Ishikawa (cell line): ENCODE measurements at regions not wholly inside any gene's neighbourhood (a gene's known extent, or its start where the extent isn't known, plus 50 kb on each side); places are given as distances from the start of the nearest gene placed in this dataset.

Experiments used
- FOXM1 ChIP-seq: IDR thresholded peaks from 2 replicates; pipeline ENCODE4 v1.6.1; 2012; ENCODE audit warnings: low read depth, borderline replicate concordance
- NFIC ChIP-seq: IDR thresholded peaks from 2 replicates; pipeline ENCODE4 v1.6.1; 2012
- RAD21 ChIP-seq: IDR thresholded peaks from 2 replicates; pipeline ENCODE4 v1.6.1; 2012; ENCODE audit warnings: low read depth
- TAF1 ChIP-seq: IDR thresholded peaks from 2 replicates; pipeline ENCODE4 v1.6.1; 2012; ENCODE audit warnings: low read depth, mild to moderate bottlenecking
- YY1 ChIP-seq: IDR thresholded peaks from 2 replicates; pipeline ENCODE4 v1.6.1; 2012; ENCODE audit warnings: low read depth
- TF ChIP-seq, protein P1 (sequence below): IDR thresholded peaks from 2 replicates; pipeline ENCODE4 v1.6.1; 2012

DNA sequence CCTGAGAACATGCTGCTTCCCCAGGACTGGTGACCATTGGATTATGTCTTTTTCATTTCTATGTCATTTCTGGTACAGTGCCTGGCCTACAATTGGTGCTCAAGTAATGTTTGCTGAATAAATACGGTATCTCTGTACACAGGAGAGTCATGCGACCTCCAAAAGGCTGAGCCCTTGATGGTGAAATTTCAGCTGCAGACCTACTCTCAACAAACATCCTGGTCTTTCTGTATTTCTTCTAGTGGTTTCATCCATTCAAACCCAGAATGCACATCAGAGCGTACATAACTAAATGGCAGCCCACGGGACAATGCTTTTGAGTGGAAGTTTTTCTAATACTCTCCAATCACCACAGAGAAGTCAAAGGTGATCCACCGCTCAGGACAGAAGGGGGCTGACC, 62.6 kb upstream of the RPS23 start:
- TF ChIP-seq YY1 (no peak), TAF1 (no peak), NFIC (no peak), RAD21 (no peak), FOXM1 (no peak)
- TF ChIP-seq, protein P1, sequence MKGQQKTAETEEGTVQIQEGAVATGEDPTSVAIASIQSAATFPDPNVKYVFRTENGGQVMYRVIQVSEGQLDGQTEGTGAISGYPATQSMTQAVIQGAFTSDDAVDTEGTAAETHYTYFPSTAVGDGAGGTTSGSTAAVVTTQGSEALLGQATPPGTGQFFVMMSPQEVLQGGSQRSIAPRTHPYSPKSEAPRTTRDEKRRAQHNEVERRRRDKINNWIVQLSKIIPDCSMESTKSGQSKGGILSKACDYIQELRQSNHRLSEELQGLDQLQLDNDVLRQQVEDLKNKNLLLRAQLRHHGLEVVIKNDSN = no peak
